Colonic mucosa (tissue), 4 donors: ENCODE measurements at regions not wholly inside any gene's neighbourhood (a gene's known extent, or its start where the extent isn't known, plus 50 kb on each side); places are given as distances from the start of the nearest gene placed in this dataset.
A peak's percentile ranks its signal among the peaks of the same experiment; 100 is the strongest.

Experiments used
- DNase-seq: peaks from one replicate; pipeline ENCODE4 v3.0.0-alpha.2; 2020
- H3K27ac ChIP-seq: fragments of 200-600 bp; one replicate; pipeline ENCODE4 v1.8.0; 2021
- H3K27me3 ChIP-seq: fragments of 200-600 bp; one replicate; pipeline ENCODE4 v1.8.0; 2021
- H3K36me3 ChIP-seq: fragments of 200-600 bp; one replicate; pipeline ENCODE4 v1.8.0; 2021
- H3K4me1 ChIP-seq: fragments of 200-600 bp; one replicate; pipeline ENCODE4 v1.8.0; 2021; ENCODE audit warnings: mild to moderate bottlenecking
- H3K4me3 ChIP-seq: fragments of 200-600 bp; one replicate; pipeline ENCODE4 v1.8.0; 2021
- H3K9ac ChIP-seq, 2 donors: one replicate each; pipeline ENCODE4 v1.7.0; 2013; ENCODE audit warnings: control low read depth in 2 of 2, low read depth in 2 of 2, low read length in 2 of 2
- H3K9me3 ChIP-seq: fragments of 200-600 bp; one replicate; pipeline ENCODE4 v1.8.0; 2021
- intact Hi-C: fragments of 100-400 bp; cut with DNase I; formaldehyde crosslinking; loops from one replicate; pipeline ENCODE4 v1.14.1; 2022
- TF ChIP-seq, protein P1 (sequence below): fragments of 200-600 bp; IDR thresholded peaks from one replicate; pipeline ENCODE4 v1.8.0; 2022; ENCODE audit warnings: antibody characterized with exemption, mild to moderate bottlenecking
- donor health status: healthy.
- donor health status: DM: no; HTN: no; CAD: no.
- donor health status: DM: no; HTN: no; CAD: no.

DNA sequence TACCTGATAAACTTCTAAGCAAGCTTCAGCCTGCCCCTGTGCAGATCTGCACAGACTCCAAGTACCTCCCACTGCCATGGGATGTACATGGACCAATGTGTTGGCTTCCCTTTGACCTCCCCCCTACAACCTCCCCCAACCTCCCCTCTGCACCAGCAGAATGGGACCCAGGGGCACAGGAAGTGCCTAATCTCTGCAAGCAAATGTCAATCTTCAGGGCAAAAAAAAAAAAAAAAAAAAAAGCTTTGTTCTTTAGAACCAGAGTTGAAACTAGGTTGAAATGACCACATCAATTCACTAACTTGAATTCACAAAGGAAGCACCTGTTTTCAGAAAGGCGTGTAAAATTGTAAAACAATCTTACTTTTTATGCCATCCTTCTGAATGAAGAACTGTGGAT lies 53.9 kb upstream of the TIAM1 start:
- TF ChIP-seq, protein P1, sequence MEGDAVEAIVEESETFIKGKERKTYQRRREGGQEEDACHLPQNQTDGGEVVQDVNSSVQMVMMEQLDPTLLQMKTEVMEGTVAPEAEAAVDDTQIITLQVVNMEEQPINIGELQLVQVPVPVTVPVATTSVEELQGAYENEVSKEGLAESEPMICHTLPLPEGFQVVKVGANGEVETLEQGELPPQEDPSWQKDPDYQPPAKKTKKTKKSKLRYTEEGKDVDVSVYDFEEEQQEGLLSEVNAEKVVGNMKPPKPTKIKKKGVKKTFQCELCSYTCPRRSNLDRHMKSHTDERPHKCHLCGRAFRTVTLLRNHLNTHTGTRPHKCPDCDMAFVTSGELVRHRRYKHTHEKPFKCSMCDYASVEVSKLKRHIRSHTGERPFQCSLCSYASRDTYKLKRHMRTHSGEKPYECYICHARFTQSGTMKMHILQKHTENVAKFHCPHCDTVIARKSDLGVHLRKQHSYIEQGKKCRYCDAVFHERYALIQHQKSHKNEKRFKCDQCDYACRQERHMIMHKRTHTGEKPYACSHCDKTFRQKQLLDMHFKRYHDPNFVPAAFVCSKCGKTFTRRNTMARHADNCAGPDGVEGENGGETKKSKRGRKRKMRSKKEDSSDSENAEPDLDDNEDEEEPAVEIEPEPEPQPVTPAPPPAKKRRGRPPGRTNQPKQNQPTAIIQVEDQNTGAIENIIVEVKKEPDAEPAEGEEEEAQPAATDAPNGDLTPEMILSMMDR, result no peak
- no peaks in the 10 kb centered on the region for H3K9me3 ChIP-seq
- no peak overlapping the region for H3K9ac ChIP-seq
- no peaks in the 10 kb centered on the region for H3K4me1 ChIP-seq
- no peak overlapping the region for H3K4me3 ChIP-seq
- H3K27ac ChIP-seq, result no peak overlapping the region
- H3K36me3 ChIP-seq, result no peaks in the 10 kb centered on the region
- intact Hi-C loops, result no loop called here
- no peak for DNase-seq
- no peaks in the 10 kb centered on the region for H3K27me3 ChIP-seq

DNA sequence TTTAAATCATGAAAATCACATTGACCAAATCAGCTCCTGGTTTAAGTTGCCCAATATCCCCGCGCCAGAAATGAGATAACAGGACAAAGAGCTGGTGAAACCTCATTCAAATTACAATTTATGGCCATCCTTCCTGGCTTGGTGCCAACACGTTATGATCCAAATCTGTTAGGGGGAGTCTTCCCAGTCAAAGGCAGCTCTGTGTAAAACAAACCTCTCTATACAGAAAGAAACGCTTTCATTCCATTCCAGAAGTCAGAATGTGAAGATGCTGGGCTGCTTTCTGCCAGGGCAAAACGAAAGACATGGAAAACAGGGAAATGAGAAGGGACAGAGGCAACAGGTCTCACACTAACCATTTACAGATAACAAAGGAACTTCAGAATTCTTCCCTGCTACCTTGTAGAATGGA lies 53.5 kb upstream of the TIAM1 start:
- Histone ChIP-seq H3K27ac (no peak overlapping the region), H3K27me3 (no peaks in the 10 kb centered on the region), H3K9me3 (no peaks in the 10 kb centered on the region), H3K4me1 (no peaks in the 10 kb centered on the region), H3K4me3 (no peak overlapping the region), H3K36me3 (no peaks in the 10 kb centered on the region), H3K9ac (no peak overlapping the region)
- TF ChIP-seq, protein P1, result no peak
- peak; percentile 21 for DNase-seq
- intact Hi-C loops, result no loop called here

DNA sequence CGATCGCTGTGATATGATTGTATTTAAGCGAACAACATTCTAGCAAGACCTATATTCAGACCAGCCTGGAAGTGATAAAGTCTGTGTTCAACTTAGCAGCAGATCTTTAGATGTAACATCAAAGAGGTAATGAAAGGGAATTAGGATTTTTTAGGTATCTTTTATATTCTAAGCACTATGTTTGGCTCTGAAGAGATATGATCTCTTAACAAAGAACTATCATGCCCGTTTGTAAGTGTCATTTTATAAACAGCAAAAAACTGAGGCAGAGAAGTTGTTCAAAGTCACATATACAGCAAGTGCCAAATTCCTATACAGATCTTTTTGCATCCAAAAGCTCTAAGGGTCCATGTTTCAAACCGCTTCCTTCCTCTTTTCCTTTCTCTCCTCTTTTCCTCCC lies 53.0 kb upstream of the TIAM1 start:
- Histone ChIP-seq H3K4me3 (no peak overlapping the region), H3K27ac (no peak overlapping the region), H3K9me3 (no peaks in the 10 kb centered on the region), H3K36me3 (no peaks in the 10 kb centered on the region), H3K4me1 (no peaks in the 10 kb centered on the region), H3K27me3 (no peaks in the 10 kb centered on the region), H3K9ac (no peak overlapping the region)
- intact Hi-C loops, result no loop called here
- TF ChIP-seq, protein P1, result no peak
- no peak for DNase-seq

DNA sequence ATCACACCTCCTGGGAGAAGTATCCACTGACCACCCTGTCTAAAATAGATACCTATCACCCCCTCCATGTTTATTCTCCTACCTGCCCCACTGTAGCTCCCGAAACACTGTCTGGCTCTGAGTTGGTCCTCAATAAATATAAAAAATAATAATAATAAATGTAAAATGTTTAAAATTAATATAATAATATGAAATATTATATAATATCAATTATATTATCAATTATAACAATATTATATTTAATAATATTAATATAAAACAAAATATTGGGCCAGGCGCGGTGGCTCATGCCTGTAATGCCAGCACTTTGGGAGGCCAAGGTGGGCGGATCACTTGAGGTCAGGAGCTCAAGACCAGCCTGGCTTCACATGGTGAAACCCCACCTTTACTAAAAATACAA lies 52.3 kb upstream of the TIAM1 start:
- Histone ChIP-seq H3K9ac (no peak overlapping the region), H3K27ac (no peak overlapping the region), H3K4me3 (no peak overlapping the region), H3K4me1 (no peaks in the 10 kb centered on the region), H3K27me3 (no peaks in the 10 kb centered on the region), H3K9me3 (no peaks in the 10 kb centered on the region), H3K36me3 (no peaks in the 10 kb centered on the region)
- intact Hi-C loops, result no loop called here
- no peak for DNase-seq
- TF ChIP-seq, protein P1, result no peak

DNA sequence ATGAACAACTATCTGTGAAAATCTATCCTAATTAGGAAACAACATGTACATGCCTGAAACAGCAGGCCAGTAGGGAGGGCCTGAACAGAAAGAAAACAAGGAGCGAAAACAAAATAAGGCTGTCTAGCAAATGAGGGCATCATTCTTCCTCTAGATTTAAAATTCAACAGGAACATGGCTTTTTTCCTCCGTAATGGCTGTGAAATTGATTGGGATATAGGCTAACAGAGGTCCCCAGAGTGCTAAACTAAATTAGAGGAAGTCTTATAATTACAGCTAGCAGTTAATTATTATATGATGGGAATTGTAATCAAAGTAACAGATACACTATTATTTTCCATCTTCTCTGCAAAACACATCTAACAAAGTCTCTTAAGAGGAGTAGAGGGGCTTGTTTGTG lies 51.7 kb upstream of the TIAM1 start:
- no peak for DNase-seq
- no peak overlapping the region for H3K4me3 ChIP-seq
- intact Hi-C loops, result no loop called here
- no peaks in the 10 kb centered on the region for H3K4me1 ChIP-seq
- H3K36me3 ChIP-seq, result no peaks in the 10 kb centered on the region
- no peaks in the 10 kb centered on the region for H3K27me3 ChIP-seq
- H3K27ac ChIP-seq, result no peak overlapping the region
- H3K9me3 ChIP-seq, result no peaks in the 10 kb centered on the region
- TF ChIP-seq, protein P1, result no peak
- H3K9ac ChIP-seq, result no peak overlapping the region

DNA sequence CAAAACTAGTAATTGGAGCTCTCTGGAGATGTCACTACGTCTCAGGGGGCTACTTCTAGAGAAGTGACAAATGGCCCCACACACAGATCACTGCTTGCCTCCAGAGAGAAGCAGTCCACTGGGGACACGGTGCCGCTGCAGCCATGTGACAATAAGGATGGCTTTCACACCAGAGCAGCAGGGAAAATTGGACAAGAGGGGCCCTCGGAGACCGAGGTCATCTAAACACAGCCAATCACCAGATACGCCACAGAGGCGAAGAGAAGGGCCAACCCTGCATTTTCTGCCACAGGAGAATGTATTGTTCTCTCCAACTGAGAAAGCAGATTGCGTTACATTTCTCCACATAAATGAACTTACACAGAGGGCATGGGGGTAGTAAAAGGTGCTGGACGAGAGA lies 51.2 kb upstream of the TIAM1 start:
- no peak for DNase-seq
- Histone ChIP-seq H3K36me3 (no peaks in the 10 kb centered on the region), H3K27ac (no peak overlapping the region), H3K4me3 (no peak overlapping the region), H3K9me3 (no peaks in the 10 kb centered on the region), H3K9ac (no peak overlapping the region), H3K4me1 (no peaks in the 10 kb centered on the region), H3K27me3 (no peaks in the 10 kb centered on the region)
- TF ChIP-seq, protein P1, result no peak
- intact Hi-C loops, result no loop called here
